ENCODE measurements at regions not wholly inside any gene's neighbourhood (a gene's known extent, or its start where the extent isn't known, plus 50 kb on each side); places are given as distances from the start of the nearest gene placed in this dataset.

DNA sequence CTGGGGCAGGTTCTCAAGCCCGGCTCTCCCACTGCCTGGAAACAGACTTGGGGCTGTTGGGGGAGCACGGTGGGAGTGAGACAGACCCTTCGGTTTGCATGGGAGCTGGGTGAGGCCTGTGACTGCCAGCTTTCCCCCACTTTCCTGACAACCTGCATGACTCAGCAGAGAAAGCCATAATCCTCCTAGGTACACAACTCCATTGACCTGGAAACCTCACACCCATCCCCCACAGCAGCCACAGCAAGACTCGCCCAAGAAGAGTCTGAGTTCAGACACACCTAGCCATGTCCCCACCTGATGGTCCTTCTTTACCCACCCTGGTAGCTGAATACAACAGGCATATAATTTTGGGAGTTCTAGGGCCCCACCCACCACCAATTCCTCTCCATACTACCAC lies 57.6 kb upstream of the UBQLN2 start:
- in situ Hi-C loops (cut with HindIII; ENCODE audit: low pct_unique_long_range_greater_than_20kb, low sequenced_read_pairs): no loop called here

More for the DNA sequence above, 57.6 kb upstream of the UBQLN2 start:
- peak; percentile 1 for DNase-seq (ENCODE audit: low read depth)

All from Caki2 (cell line).